Esophagus squamous epithelium (tissue), 5 donors: ENCODE measurements at regions not wholly inside any gene's neighbourhood (a gene's known extent, or its start where the extent isn't known, plus 50 kb on each side); places are given as distances from the start of the nearest gene placed in this dataset.
"Not testable (repeated sequence)": the region's sequence is repeated elsewhere in the genome, so short reads cannot be mapped to it uniquely, and the experiment has no call there.

Experiments
- DNase-seq: peaks from one replicate; lab custom pipeline; 2025; lab: John Stamatoyannopoulos, UW
- H3K27ac ChIP-seq, 4 donors: fragments of 200-600 bp; sonication (generic); one replicate each; pipeline ENCODE4 v1.5.1; 2016 to 2019; ENCODE audit warnings: mild to moderate bottlenecking in 1 of 4
- H3K27me3 ChIP-seq, 4 donors: fragments of 200-600 bp; sonication (generic); 1 replicate in 3 of 4; 2 replicates in 1 of 4; pipeline versions ENCODE4 v1.5.1 to v1.6.0; 2017 to 2021; ENCODE audit warnings: antibody characterized with exemption in 1 of 4
- H3K36me3 ChIP-seq, 3 donors: fragments of 200-600 bp; sonication (generic); one replicate each; pipeline ENCODE4 v1.5.1; 2016 to 2019
- H3K4me1 ChIP-seq, 3 donors: fragments of 200-600 bp; sonication (generic); one replicate each; pipeline ENCODE4 v1.5.1; 2017 to 2019
- H3K4me3 ChIP-seq, 4 donors: fragments of 200-600 bp; sonication (generic); 1 replicate in 3 of 4; 2 replicates in 1 of 4; pipeline ENCODE4 v1.5.1; 2016 to 2019; ENCODE audit warnings: mild to moderate bottlenecking in 2 of 4, moderate library complexity in 1 of 4
- H3K9me3 ChIP-seq, 3 donors: fragments of 200-600 bp; sonication (generic); one replicate each; pipeline ENCODE4 v1.5.1; 2016 to 2019
- CTCF ChIP-seq, 6 experiments: fragments of 450-650 bp in 4 of 6; fragments of 200-600 bp in 2 of 6; sonication (generic) in 2 of 6; IDR thresholded peaks; one replicate each; pipeline ENCODE4 v1.5.1; 2016 to 2019; ENCODE audit warnings: antibody characterized with exemption in 6 of 6, mild to moderate bottlenecking in 4 of 6, moderate library complexity in 4 of 6
- POLR2A ChIP-seq, 4 donors: fragments of 450-650 bp; IDR thresholded peaks; one replicate each; pipeline ENCODE4 v1.6.1; 2017; ENCODE audit warnings: antibody characterized with exemption in 4 of 4, mild to moderate bottlenecking in 4 of 4, moderate library complexity in 3 of 4
- WGBS, 2 donors: methylation state at CpG; one replicate each; pipeline ENCODE4 v1.1.5; 2018; 5-methylcytosine and 5-hydroxymethylcytosine counted together
- intact Hi-C: fragments of 100-400 bp; cut with DNase I; formaldehyde crosslinking; loops from one replicate; pipeline ENCODE4 v1.15.0; 2022
- donor health status: DM: yes; HTN: yes; CAD: no.

GRCh38 chr5:6078881-6079280, 299.5 kb downstream of the MED10 start:
- Histone ChIP-seq H3K4me3 (no peak overlapping the region), H3K4me1 (no peaks in the 10 kb centered on the region), H3K36me3 (no peaks in the 10 kb centered on the region), H3K27me3 (no peaks in the 10 kb centered on the region), H3K9me3 (no peaks in the 10 kb centered on the region), H3K27ac (no peak overlapping the region)
- intact Hi-C loops: no loop called here
- no peak for DNase-seq
- no peak for TF ChIP-seq CTCF (IDR thresholded peaks at IDR 0.05)
- TF ChIP-seq POLR2A (IDR thresholded peaks at IDR 0.05): no peak
- WGBS, 2 donors: 71 to 73% methylated on average over 3 to 5 of the region's 5 CpGs

- H3K4me1 ChIP-seq: no peaks in the 10 kb centered on the region
- no peaks in the 10 kb centered on the region for H3K9me3 ChIP-seq
- no peak for TF ChIP-seq POLR2A (IDR thresholded peaks at IDR 0.05)
- TF ChIP-seq CTCF (IDR thresholded peaks at IDR 0.05): no peak
- no peaks in the 10 kb centered on the region for H3K27me3 ChIP-seq
- DNase-seq: no peak
- whole genome bisulfite sequencing, 2 donors: 68 to 71% methylated on average over 6 to 7 of the region's 7 CpGs
- H3K4me3 ChIP-seq: no peak overlapping the region
- no peaks in the 10 kb centered on the region for H3K36me3 ChIP-seq
- H3K27ac ChIP-seq: no peak overlapping the region
- intact Hi-C loops: no loop called here
Measured at GRCh38 chr5:6076341-6077239, 301.8 kb downstream of the MED10 start.

- H3K4me3 ChIP-seq, H3K36me3 ChIP-seq, H3K9me3 ChIP-seq, intact Hi-C loops, H3K4me1 ChIP-seq, H3K27me3 ChIP-seq, H3K27ac ChIP-seq, DNase-seq: not testable (repeated sequence)
- 71 to 79% methylated on average over 4 of the region's 4 CpGs for WGBS, 2 donors
Measured at GRCh38 chr5:6072488-6072887, 305.9 kb downstream of the MED10 start.

- intact Hi-C loops: no loop called here
- Histone ChIP-seq H3K27me3 (peaks cover 0 to 6% (median 0%) of the 10 kb centered on the region in 4 donors), H3K9me3 (no peaks in the 10 kb centered on the region), H3K27ac (no peak overlapping the region), H3K4me1 (no peaks in the 10 kb centered on the region), H3K4me3 (no peak overlapping the region), H3K36me3 (no peaks in the 10 kb centered on the region)
- WGBS, 2 donors: 53 to 55% methylated on average over 4 of the region's 4 CpGs
- TF ChIP-seq POLR2A (IDR thresholded peaks at IDR 0.05) (no peak), CTCF (IDR thresholded peaks at IDR 0.05) (no peak)
- no peak for DNase-seq
Measured at GRCh38 chr5:6069496-6070185, 308.7 kb downstream of the MED10 start.

- DNase-seq: no peak
- Histone ChIP-seq H3K9me3 (no peaks in the 10 kb centered on the region), H3K36me3 (no peaks in the 10 kb centered on the region), H3K4me3 (no peak overlapping the region), H3K4me1 (no peaks in the 10 kb centered on the region), H3K27ac (no peak overlapping the region), H3K27me3 (peaks cover 0 to 3% (median 0%) of the 10 kb centered on the region in 4 donors)
- WGBS, 2 donors: 44 to 62% methylated on average over 1 of the region's 1 CpG
- intact Hi-C loops: no loop called here
- no peak for TF ChIP-seq POLR2A (IDR thresholded peaks at IDR 0.05)
Measured at GRCh38 chr5:6066016-6066415, 312.3 kb downstream of the MED10 start.
